ENCODE measurements at regions not wholly inside any gene's neighbourhood (a gene's known extent, or its start where the extent isn't known, plus 50 kb on each side); places are given as distances from the start of the nearest gene placed in this dataset.

GRCh38 chr11:69931060-69931910, 112.1 kb upstream of the FGF3 start:
- Histone ChIP-seq H3K27me3 (ENCODE audit: control insufficient read depth, insufficient read depth, low read length) (peaks cover 56% of the 10 kb centered on the region), H3K9me3 (replicated peaks; ENCODE audit: low read length) (no peaks in the 10 kb centered on the region), H3K4me2 (ENCODE audit: low read length) (no peak overlapping the region), H3K4me1 (ENCODE audit: control insufficient read depth, insufficient read depth, low read length) (no peaks in the 10 kb centered on the region), H3K9ac (ENCODE audit: low read depth, low read length) (no peak overlapping the region), H3K36me3 (ENCODE audit: insufficient read depth, low read length) (no peaks in the 10 kb centered on the region), H3K4me3 (ENCODE audit: low read length) (no peak overlapping the region)

- H3K9me3 ChIP-seq (replicated peaks; ENCODE audit: low read length) = no peaks in the 10 kb centered on the region
- no peaks in the 10 kb centered on the region for H3K4me1 ChIP-seq (ENCODE audit: control insufficient read depth, insufficient read depth, low read length)
- no peaks in the 10 kb centered on the region for H3K36me3 ChIP-seq (ENCODE audit: insufficient read depth, low read length)
- no peak overlapping the region for H3K9ac ChIP-seq (ENCODE audit: low read depth, low read length)
- no peak overlapping the region for H3K4me2 ChIP-seq (ENCODE audit: low read length)
- peaks cover 50% of the 10 kb centered on the region for H3K27me3 ChIP-seq (ENCODE audit: control insufficient read depth, insufficient read depth, low read length)
- H3K4me3 ChIP-seq (ENCODE audit: low read length) = no peak overlapping the region
Measured at GRCh38 chr11:69931994-69932910, 113.0 kb upstream of the FGF3 start.

GRCh38 chr11:69934861-69935494, 115.8 kb upstream of the FGF3 start:
- H3K36me3 ChIP-seq (ENCODE audit: insufficient read depth, low read length) = no peaks in the 10 kb centered on the region
- H3K4me1 ChIP-seq (ENCODE audit: control insufficient read depth, insufficient read depth, low read length) = no peaks in the 10 kb centered on the region

GRCh38 chr11:69935941-69936505, 116.8 kb upstream of the FGF3 start:
- no peaks in the 10 kb centered on the region for H3K9me3 ChIP-seq (replicated peaks; ENCODE audit: low read length)
- H3K4me1 ChIP-seq (ENCODE audit: control insufficient read depth, insufficient read depth, low read length) = no peaks in the 10 kb centered on the region
- H3K36me3 ChIP-seq (ENCODE audit: insufficient read depth, low read length) = no peaks in the 10 kb centered on the region
- peaks cover 36% of the 10 kb centered on the region for H3K27me3 ChIP-seq (ENCODE audit: control insufficient read depth, insufficient read depth, low read length)
- H3K4me2 ChIP-seq (ENCODE audit: low read length) = no peak overlapping the region
- no peak overlapping the region for H3K4me3 ChIP-seq (ENCODE audit: low read length)
- no peak overlapping the region for H3K9ac ChIP-seq (ENCODE audit: low read depth, low read length)

More at GRCh38 chr11:69934861-69935494, 115.8 kb upstream of the FGF3 start:
- H3K9ac ChIP-seq (ENCODE audit: low read depth, low read length) = no peak overlapping the region
- H3K4me3 ChIP-seq (ENCODE audit: low read length) = no peak overlapping the region
- no peak overlapping the region for H3K4me2 ChIP-seq (ENCODE audit: low read length)
- H3K9me3 ChIP-seq (replicated peaks; ENCODE audit: low read length) = no peaks in the 10 kb centered on the region
- peaks cover 36% of the 10 kb centered on the region for H3K27me3 ChIP-seq (ENCODE audit: control insufficient read depth, insufficient read depth, low read length)

GRCh38 chr11:69936771-69937170, 117.6 kb upstream of the FGF3 start:
- Histone ChIP-seq H3K4me3 (ENCODE audit: low read length) (no peak overlapping the region), H3K4me2 (ENCODE audit: low read length) (no peak overlapping the region), H3K36me3 (ENCODE audit: insufficient read depth, low read length) (no peaks in the 10 kb centered on the region), H3K9ac (ENCODE audit: low read depth, low read length) (no peak overlapping the region), H3K9me3 (replicated peaks; ENCODE audit: low read length) (no peaks in the 10 kb centered on the region), H3K27me3 (ENCODE audit: control insufficient read depth, insufficient read depth, low read length) (peaks cover 29% of the 10 kb centered on the region), H3K4me1 (ENCODE audit: control insufficient read depth, insufficient read depth, low read length) (no peaks in the 10 kb centered on the region)

GRCh38 chr11:69938206-69938605, 119.0 kb upstream of the FGF3 start:
- Histone ChIP-seq H3K4me1 (ENCODE audit: control insufficient read depth, insufficient read depth, low read length) (no peaks in the 10 kb centered on the region), H3K4me3 (ENCODE audit: low read length) (no peak overlapping the region)

GRCh38 chr11:69939551-69940245, 120.5 kb upstream of the FGF3 start:
- Histone ChIP-seq H3K9ac (ENCODE audit: low read depth, low read length) (no peak overlapping the region), H3K4me3 (ENCODE audit: low read length) (no peak overlapping the region), H3K9me3 (replicated peaks; ENCODE audit: low read length) (no peaks in the 10 kb centered on the region), H3K4me2 (ENCODE audit: low read length) (no peak overlapping the region), H3K36me3 (ENCODE audit: insufficient read depth, low read length) (no peaks in the 10 kb centered on the region), H3K4me1 (ENCODE audit: control insufficient read depth, insufficient read depth, low read length) (no peaks in the 10 kb centered on the region), H3K27me3 (ENCODE audit: control insufficient read depth, insufficient read depth, low read length) (peaks cover 27% of the 10 kb centered on the region)

More at GRCh38 chr11:69938206-69938605, 119.0 kb upstream of the FGF3 start:
- Histone ChIP-seq H3K9ac (ENCODE audit: low read depth, low read length) (no peak overlapping the region), H3K4me2 (ENCODE audit: low read length) (no peak overlapping the region), H3K36me3 (ENCODE audit: insufficient read depth, low read length) (no peaks in the 10 kb centered on the region), H3K9me3 (replicated peaks; ENCODE audit: low read length) (no peaks in the 10 kb centered on the region), H3K27me3 (ENCODE audit: control insufficient read depth, insufficient read depth, low read length) (peaks cover 24% of the 10 kb centered on the region)

GRCh38 chr11:69940246-69940610, 121.0 kb upstream of the FGF3 start:
- Histone ChIP-seq H3K27me3 (ENCODE audit: control insufficient read depth, insufficient read depth, low read length) (peaks cover 28% of the 10 kb centered on the region), H3K4me1 (ENCODE audit: control insufficient read depth, insufficient read depth, low read length) (no peaks in the 10 kb centered on the region), H3K9ac (ENCODE audit: low read depth, low read length) (no peak overlapping the region), H3K4me2 (ENCODE audit: low read length) (no peak overlapping the region), H3K4me3 (ENCODE audit: low read length) (no peak overlapping the region), H3K9me3 (replicated peaks; ENCODE audit: low read length) (no peaks in the 10 kb centered on the region), H3K36me3 (ENCODE audit: insufficient read depth, low read length) (no peaks in the 10 kb centered on the region)

- H3K4me1 ChIP-seq (ENCODE audit: control insufficient read depth, insufficient read depth, low read length) = no peaks in the 10 kb centered on the region
- H3K4me2 ChIP-seq (ENCODE audit: low read length) = no peak overlapping the region
- peaks cover 38% of the 10 kb centered on the region for H3K27me3 ChIP-seq (ENCODE audit: control insufficient read depth, insufficient read depth, low read length)
- no peaks in the 10 kb centered on the region for H3K9me3 ChIP-seq (replicated peaks; ENCODE audit: low read length)
- H3K4me3 ChIP-seq (ENCODE audit: low read length) = no peak overlapping the region
- H3K9ac ChIP-seq (ENCODE audit: low read depth, low read length) = no peak overlapping the region
- H3K36me3 ChIP-seq (ENCODE audit: insufficient read depth, low read length) = no peaks in the 10 kb centered on the region
Measured at GRCh38 chr11:69941546-69942332, 122.5 kb upstream of the FGF3 start.

- no peak overlapping the region for H3K4me3 ChIP-seq (ENCODE audit: low read length)
- H3K9me3 ChIP-seq (replicated peaks; ENCODE audit: low read length) = no peaks in the 10 kb centered on the region
- H3K4me2 ChIP-seq (ENCODE audit: low read length) = no peak overlapping the region
- H3K36me3 ChIP-seq (ENCODE audit: insufficient read depth, low read length) = no peaks in the 10 kb centered on the region
- H3K27me3 ChIP-seq (ENCODE audit: control insufficient read depth, insufficient read depth, low read length) = peaks cover 38% of the 10 kb centered on the region
- no peaks in the 10 kb centered on the region for H3K4me1 ChIP-seq (ENCODE audit: control insufficient read depth, insufficient read depth, low read length)
- H3K9ac ChIP-seq (ENCODE audit: low read depth, low read length) = no peak overlapping the region
Measured at GRCh38 chr11:69942333-69942820, 123.2 kb upstream of the FGF3 start.

Data from skeletal muscle satellite cell (primary cell).